K562 (cell line): ENCODE measurements at regions not wholly inside any gene's neighbourhood (a gene's known extent, or its start where the extent isn't known, plus 50 kb on each side); places are given as distances from the start of the nearest gene placed in this dataset.

Experiments
- ATF4 ChIP-seq: fragments of 450-650 bp; formaldehyde crosslinking; IDR thresholded peaks from 2 replicates; pipeline ENCODE4 v1.4.0; 2022; ENCODE audit warnings: mild to moderate bottlenecking, moderate library complexity
- CBX5 ChIP-seq: IDR thresholded peaks from 2 replicates; pipeline ENCODE4 v1.6.1; 2014; ENCODE audit warnings: low read depth, borderline replicate concordance
- CTCF ChIP-seq, 3 experiments: IDR thresholded peaks in 2 of 3; conservative IDR thresholded peaks in 1 of 3; 2 replicates each; pipeline ENCODE4 v1.5.1; 2011 to 2012; ENCODE audit warnings: low read length in 3 of 3, mild to moderate bottlenecking in 3 of 3, control low read depth in 2 of 3, improper control_type of control experiment in 1 of 3, inconsistent platforms in 1 of 3, low read depth in 1 of 3, mixed read lengths in 1 of 3, moderate library complexity in 1 of 3; ENCODE audit not compliant: insufficient read depth in 2 of 3
- ELK1 ChIP-seq: sonication (generic); formaldehyde crosslinking; IDR thresholded peaks from 2 replicates; pipeline ENCODE4 v1.8.1; 2022; ENCODE audit warnings: missing genetic modification reagents
- EZH2 ChIP-seq: IDR thresholded peaks from 2 replicates; pipeline ENCODE4 v1.6.1; 2012; ENCODE audit warnings: low read depth, mild to moderate bottlenecking, inconsistent platforms, low read length, borderline replicate concordance
- FOXA1 ChIP-seq: fragments of 450-650 bp; IDR thresholded peaks from 2 replicates; pipeline ENCODE4 v1.6.1; 2016; ENCODE audit warnings: mild to moderate bottlenecking, borderline replicate concordance
- NFYB ChIP-seq: IDR thresholded peaks from 2 replicates; pipeline ENCODE4 v1.6.1; 2011; ENCODE audit warnings: mild to moderate bottlenecking, moderate library complexity; ENCODE audit not compliant: insufficient read length; ENCODE audit errors: extremely low read depth
- NR1H2 ChIP-seq: sonication (generic); formaldehyde crosslinking; IDR thresholded peaks from 2 replicates; pipeline ENCODE4 v1.4.0; 2020; ENCODE audit warnings: mild to moderate bottlenecking, missing genetic modification reagents
- POLR2A ChIP-seq: fragments of 450-650 bp; conservative IDR thresholded peaks from 2 replicates; pipeline ENCODE4 v1.6.1; 2016
- ZEB2 ChIP-seq: fragments of 450-650 bp; IDR thresholded peaks from 2 replicates; pipeline ENCODE4 v1.6.1; 2016
- ZNF518B ChIP-seq: fragments of 250-450 bp; sonication (Bioruptor Pico); IDR thresholded peaks from 2 replicates; pipeline ENCODE4 v1.5.0; 2021; ENCODE audit warnings: mild to moderate bottlenecking, moderate library complexity

DNA sequence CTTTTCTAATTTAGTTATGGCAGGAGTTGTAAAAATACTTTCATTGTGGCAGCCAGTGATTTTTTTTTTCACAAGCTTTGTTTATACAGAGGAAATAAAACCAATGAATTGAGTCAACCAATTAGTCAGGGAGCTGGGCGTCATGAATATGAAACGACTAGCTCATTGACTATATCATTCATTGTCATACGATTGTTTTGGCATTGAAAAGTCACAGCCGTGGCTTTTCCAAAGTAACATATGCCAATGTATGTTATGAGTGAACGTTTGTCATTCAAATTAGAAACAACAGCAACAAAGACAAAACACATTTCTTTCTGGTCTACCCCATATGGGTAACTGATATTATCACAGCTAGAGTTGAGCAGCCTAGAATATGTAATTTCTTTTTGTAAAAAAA, 810.6 kb downstream of the EPHA7 start:
- no peak for TF ChIP-seq NR1H2 (CRISPR knock-in tag)
- TF ChIP-seq ATF4, result no peak
- no peak for TF ChIP-seq NFYB
- no peak for TF ChIP-seq CTCF (IDR thresholded peaks at IDR 0.05 in 2 of 3, conservative IDR thresholded peaks at IDR 0.05 in 1 of 3; ENCODE audit: insufficient read depth in 2 of 3, low read depth in 1 of 3, low read length in 3 of 3)
- no peak for TF ChIP-seq ZNF518B
- TF ChIP-seq ELK1 (CRISPR knock-in tag), result no peak
- TF ChIP-seq POLR2A, result no peak
- no peak for TF ChIP-seq EZH2
- no peak for TF ChIP-seq CBX5
- TF ChIP-seq ZEB2, result no peak
- TF ChIP-seq FOXA1, result no peak
